GM12873 (cell line): ENCODE measurements at regions not wholly inside any gene's neighbourhood (a gene's known extent, or its start where the extent isn't known, plus 50 kb on each side); places are given as distances from the start of the nearest gene placed in this dataset.

ENCODE experiments used
- TF ChIP-seq, protein P1 (sequence below): IDR thresholded peaks from 2 replicates; pipeline ENCODE4 v1.5.1; 2012; ENCODE audit warnings: low read depth, mild to moderate bottlenecking, moderate library complexity, low read length, control low read depth; ENCODE audit not compliant: insufficient read depth; ENCODE audit errors: missing control alignments

GRCh38 chrX:14355556-14355955 is 173.8 kb upstream of the GLRA2 start:
- TF ChIP-seq, protein P1, sequence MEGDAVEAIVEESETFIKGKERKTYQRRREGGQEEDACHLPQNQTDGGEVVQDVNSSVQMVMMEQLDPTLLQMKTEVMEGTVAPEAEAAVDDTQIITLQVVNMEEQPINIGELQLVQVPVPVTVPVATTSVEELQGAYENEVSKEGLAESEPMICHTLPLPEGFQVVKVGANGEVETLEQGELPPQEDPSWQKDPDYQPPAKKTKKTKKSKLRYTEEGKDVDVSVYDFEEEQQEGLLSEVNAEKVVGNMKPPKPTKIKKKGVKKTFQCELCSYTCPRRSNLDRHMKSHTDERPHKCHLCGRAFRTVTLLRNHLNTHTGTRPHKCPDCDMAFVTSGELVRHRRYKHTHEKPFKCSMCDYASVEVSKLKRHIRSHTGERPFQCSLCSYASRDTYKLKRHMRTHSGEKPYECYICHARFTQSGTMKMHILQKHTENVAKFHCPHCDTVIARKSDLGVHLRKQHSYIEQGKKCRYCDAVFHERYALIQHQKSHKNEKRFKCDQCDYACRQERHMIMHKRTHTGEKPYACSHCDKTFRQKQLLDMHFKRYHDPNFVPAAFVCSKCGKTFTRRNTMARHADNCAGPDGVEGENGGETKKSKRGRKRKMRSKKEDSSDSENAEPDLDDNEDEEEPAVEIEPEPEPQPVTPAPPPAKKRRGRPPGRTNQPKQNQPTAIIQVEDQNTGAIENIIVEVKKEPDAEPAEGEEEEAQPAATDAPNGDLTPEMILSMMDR = no peak

GRCh38 chrX:14354521-14354920 is 174.8 kb upstream of the GLRA2 start:
- TF ChIP-seq, protein P1 = no peak

DNA sequence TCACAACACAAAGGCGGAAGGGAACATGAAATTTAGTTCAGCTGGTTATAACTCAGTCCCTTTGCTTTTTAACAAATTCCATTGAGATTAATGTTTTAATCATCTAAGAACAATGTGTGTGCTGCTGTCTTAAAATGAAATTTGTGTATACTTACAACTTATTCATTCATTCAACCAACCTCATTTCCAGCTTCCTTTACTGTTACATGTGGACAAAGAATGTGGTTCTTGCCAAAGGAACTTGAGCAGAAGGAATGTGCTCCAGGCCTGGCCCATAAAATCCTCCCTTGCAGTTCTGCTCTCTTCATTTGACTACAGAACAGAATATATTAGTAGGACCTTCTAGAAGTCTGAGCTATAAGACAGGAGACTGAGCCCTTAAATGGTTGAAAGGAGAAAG is 176.8 kb upstream of the GLRA2 start:
- TF ChIP-seq, protein P1 = no peak

DNA sequence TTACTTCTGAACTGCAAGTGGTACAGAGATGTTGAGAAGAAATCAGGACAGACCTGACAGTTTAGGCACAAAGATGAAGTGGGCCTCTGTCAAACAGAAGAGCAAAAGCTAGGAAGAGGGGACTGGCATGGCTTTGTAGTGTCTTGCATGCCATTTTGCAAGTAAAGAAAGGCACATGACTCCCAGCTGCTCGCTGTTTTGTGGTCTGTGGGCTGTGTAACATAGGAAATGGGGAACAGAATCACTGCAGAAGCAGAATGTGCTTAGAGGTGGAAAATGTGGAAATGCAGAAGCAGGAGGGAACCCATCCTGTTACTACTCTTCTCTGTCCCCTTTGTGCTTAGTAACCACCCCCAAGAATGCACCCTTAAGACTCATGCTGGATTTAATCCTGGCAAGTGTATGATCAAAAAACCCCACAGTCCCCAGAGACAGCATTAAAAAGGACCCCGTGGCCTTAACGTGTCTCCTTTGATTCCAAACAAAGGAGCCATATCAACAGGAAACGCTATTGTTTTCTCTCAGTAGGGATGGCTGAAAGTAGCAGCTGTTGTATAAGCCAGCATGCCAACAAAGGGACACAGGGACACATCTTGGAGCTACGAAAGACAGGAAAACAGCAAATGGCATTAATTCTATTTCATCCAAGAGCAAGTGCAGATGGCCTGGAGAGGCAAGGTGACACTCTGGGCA is 177.6 kb upstream of the GLRA2 start:
- TF ChIP-seq, protein P1 = no peak

DNA sequence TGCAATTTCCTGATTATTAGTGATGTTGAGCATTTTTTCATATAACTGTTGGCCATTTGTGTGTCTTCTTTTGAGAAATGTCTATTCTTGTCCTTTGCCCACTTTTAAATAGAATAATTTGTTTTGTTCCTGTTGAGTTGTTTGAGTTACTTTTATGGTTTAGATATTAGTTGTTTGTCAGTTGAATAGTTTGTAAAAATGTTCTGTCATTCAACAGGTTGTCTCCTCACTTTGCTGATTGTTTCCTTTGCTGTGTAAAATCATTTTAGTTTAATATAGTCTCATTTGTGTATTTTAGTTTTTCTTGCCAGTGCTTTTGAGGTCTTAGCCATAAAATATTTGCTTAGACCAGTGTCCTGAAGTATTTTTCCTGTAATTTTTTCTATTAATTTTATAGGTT is 181.8 kb upstream of the GLRA2 start:
- TF ChIP-seq, protein P1 = no peak

- TF ChIP-seq, protein P1 = peak; percentile 35
These were observed 185.0 kb upstream of the GLRA2 start for GRCh38 chrX:14344172-14344940.

GRCh38 chrX:14309431-14309830 is 219.9 kb upstream of the GLRA2 start:
- TF ChIP-seq, protein P1 = no peak
